ENCODE measurements at regions not wholly inside any gene's neighbourhood (a gene's known extent, or its start where the extent isn't known, plus 50 kb on each side); places are given as distances from the start of the nearest gene placed in this dataset.

- no peak for TF ChIP-seq POLR2A (IDR thresholded peaks at IDR 0.05)
- TF ChIP-seq, protein P1, sequence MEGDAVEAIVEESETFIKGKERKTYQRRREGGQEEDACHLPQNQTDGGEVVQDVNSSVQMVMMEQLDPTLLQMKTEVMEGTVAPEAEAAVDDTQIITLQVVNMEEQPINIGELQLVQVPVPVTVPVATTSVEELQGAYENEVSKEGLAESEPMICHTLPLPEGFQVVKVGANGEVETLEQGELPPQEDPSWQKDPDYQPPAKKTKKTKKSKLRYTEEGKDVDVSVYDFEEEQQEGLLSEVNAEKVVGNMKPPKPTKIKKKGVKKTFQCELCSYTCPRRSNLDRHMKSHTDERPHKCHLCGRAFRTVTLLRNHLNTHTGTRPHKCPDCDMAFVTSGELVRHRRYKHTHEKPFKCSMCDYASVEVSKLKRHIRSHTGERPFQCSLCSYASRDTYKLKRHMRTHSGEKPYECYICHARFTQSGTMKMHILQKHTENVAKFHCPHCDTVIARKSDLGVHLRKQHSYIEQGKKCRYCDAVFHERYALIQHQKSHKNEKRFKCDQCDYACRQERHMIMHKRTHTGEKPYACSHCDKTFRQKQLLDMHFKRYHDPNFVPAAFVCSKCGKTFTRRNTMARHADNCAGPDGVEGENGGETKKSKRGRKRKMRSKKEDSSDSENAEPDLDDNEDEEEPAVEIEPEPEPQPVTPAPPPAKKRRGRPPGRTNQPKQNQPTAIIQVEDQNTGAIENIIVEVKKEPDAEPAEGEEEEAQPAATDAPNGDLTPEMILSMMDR (IDR thresholded peaks at IDR 0.05), result no peak
- TF ChIP-seq EP300 (IDR thresholded peaks at IDR 0.05; ENCODE audit: low read depth), result no peak
- TF ChIP-seq POLR2AphosphoS5 (IDR thresholded peaks at IDR 0.05), result no peak
- in situ Hi-C loops (cut with MboI; ENCODE audit: low pct_ligation_motif_present in 1 of 4, low pct_unique_long_range_greater_than_20kb in 1 of 4, low sequenced_read_pairs in 3 of 4), result no loop called here
- no peak for DNase-seq
- no peaks in the 10 kb centered on the region for H3K36me3 ChIP-seq
- H3K4me3 ChIP-seq, result no peak overlapping the region
- no peaks in the 10 kb centered on the region for H3K9me3 ChIP-seq
- no peak overlapping the region for H3K27ac ChIP-seq
- WGBS, 2 donors (ENCODE audit: low coverage in 1 of 2), result 40% methylated on average over 2 of the region's 2 CpGs; no CpG with 5 or more reads in 1 of the 2 donors
- H3K27me3 ChIP-seq, result no peaks in the 10 kb centered on the region
- H3K4me1 ChIP-seq, result no peaks in the 10 kb centered on the region
- intact Hi-C loops (cut with DNase I; ENCODE audit: low total_unique reads), result loop anchor here (10.0 kb wide), 1 partner anchor 762 kb away; no protein-coding TSS in a partner anchor
Measured at GRCh38 chr5:60366489-60366888, 333.5 kb downstream of the DEPDC1B start.

DNA sequence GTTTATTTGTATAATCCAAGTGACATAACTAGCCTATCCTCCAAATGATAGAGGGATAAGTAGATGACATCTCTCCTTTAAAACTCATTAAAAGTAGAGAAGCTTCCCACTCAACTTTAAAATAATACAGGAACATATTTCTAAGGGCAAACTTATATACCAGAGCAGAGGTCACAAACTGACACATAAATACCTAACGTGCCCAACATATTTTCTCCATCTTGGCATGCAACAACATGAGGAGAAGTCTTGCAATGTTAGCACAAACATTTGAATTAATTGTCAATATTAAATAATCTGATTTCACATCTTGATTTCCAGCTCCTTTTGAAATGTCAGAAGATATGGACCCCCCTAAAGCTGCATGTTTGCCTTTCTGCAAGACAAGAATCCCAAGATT is 335.0 kb downstream of the DEPDC1B start:
- Histone ChIP-seq H3K36me3 (no peaks in the 10 kb centered on the region), H3K4me3 (no peak overlapping the region), H3K9me3 (no peaks in the 10 kb centered on the region), H3K27ac (no peak overlapping the region), H3K27me3 (no peaks in the 10 kb centered on the region), H3K4me1 (no peaks in the 10 kb centered on the region)
- WGBS, 2 donors (ENCODE audit: low coverage in 1 of 2), result 47 to 56% methylated on average over 1 of the region's 1 CpG
- DNase-seq, result no peak
- intact Hi-C loops (cut with DNase I; ENCODE audit: low total_unique reads), result loop anchor here (10.0 kb wide), 1 partner anchor 760 kb away; no protein-coding TSS in a partner anchor
- TF ChIP-seq, protein P1 (IDR thresholded peaks at IDR 0.05), result no peak
- no peak for TF ChIP-seq EP300 (IDR thresholded peaks at IDR 0.05; ENCODE audit: low read depth)
- no peak for TF ChIP-seq POLR2AphosphoS5 (IDR thresholded peaks at IDR 0.05)
- no peak for TF ChIP-seq POLR2A (IDR thresholded peaks at IDR 0.05)
- in situ Hi-C loops (cut with MboI; ENCODE audit: low pct_ligation_motif_present in 1 of 4, low pct_unique_long_range_greater_than_20kb in 1 of 4, low sequenced_read_pairs in 3 of 4), result no loop called here

DNA sequence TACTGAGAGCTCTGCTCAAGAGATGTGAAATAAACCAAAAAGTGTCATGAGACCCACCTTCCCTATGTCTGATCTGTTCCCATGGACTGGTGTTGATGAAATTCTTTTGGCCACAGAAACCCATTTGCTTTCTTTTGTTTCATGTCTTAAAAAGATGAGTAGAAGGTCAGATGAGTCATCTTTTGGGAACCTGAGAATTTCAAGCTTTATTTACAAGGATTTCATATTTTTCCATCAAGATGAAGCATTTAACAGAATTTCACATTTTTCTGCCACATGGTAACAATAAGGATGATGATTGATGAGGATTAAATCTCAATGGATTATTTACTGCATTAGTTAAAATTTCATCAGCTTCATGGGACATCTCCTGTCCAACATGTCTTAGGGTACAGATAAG is 337.8 kb downstream of the DEPDC1B start:
- Histone ChIP-seq H3K27me3 (no peaks in the 10 kb centered on the region), H3K9me3 (no peaks in the 10 kb centered on the region), H3K36me3 (no peaks in the 10 kb centered on the region), H3K4me3 (no peak overlapping the region), H3K27ac (no peak overlapping the region), H3K4me1 (no peaks in the 10 kb centered on the region)
- in situ Hi-C loops (cut with MboI; ENCODE audit: low pct_ligation_motif_present in 1 of 4, low pct_unique_long_range_greater_than_20kb in 1 of 4, low sequenced_read_pairs in 3 of 4) (no loop called here), intact Hi-C loops (cut with DNase I; ENCODE audit: low total_unique reads) (loop anchor here (10.0 kb wide), 1 partner anchor 757 kb away; no protein-coding TSS in a partner anchor)
- DNase-seq, result no peak
- TF ChIP-seq EP300 (IDR thresholded peaks at IDR 0.05; ENCODE audit: low read depth) (no peak), POLR2A (IDR thresholded peaks at IDR 0.05) (no peak), POLR2AphosphoS5 (IDR thresholded peaks at IDR 0.05) (no peak)
- TF ChIP-seq, protein P1 (IDR thresholded peaks at IDR 0.05), result no peak

DNA sequence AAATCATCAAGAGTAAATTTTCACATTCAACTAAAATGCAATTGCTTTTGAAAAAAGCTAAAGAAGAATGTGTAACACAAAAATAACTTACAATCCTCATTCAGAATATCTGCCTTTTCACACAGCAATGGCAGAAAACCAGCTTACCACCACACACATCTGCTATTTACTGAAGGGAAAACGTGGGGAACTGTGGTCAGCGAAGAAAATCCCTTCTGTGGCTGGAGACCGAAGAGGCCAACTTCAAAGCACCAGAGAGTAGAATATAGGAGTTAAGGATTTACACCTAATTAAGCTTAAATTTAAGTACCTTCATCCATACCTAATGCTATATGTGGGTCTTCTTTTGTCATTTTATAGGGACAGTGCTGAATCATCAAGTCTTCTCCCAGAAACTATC is 339.6 kb downstream of the DEPDC1B start:
- no peaks in the 10 kb centered on the region for H3K36me3 ChIP-seq
- intact Hi-C loops (cut with DNase I; ENCODE audit: low total_unique reads), result loop anchor here (1.0 to 10.0 kb wide), 2 partner anchors 18 to 756 kb away; no protein-coding TSS in a partner anchor
- 84 to 93% methylated on average over 3 of the region's 3 CpGs for WGBS, 2 donors (ENCODE audit: low coverage in 1 of 2)
- TF ChIP-seq, protein P1 (IDR thresholded peaks at IDR 0.05), result no peak
- TF ChIP-seq POLR2A (IDR thresholded peaks at IDR 0.05) (no peak), POLR2AphosphoS5 (IDR thresholded peaks at IDR 0.05) (no peak), EP300 (IDR thresholded peaks at IDR 0.05; ENCODE audit: low read depth) (no peak)
- no peak for DNase-seq
- no peaks in the 10 kb centered on the region for H3K9me3 ChIP-seq
- no peak overlapping the region for H3K4me3 ChIP-seq
- in situ Hi-C loops (cut with MboI; ENCODE audit: low pct_ligation_motif_present in 1 of 4, low pct_unique_long_range_greater_than_20kb in 1 of 4, low sequenced_read_pairs in 3 of 4), result no loop called here
- H3K27me3 ChIP-seq, result no peaks in the 10 kb centered on the region
- no peak overlapping the region for H3K27ac ChIP-seq
- H3K4me1 ChIP-seq, result no peaks in the 10 kb centered on the region

Data from transverse colon (tissue), 4 donors.